Vagina (tissue), 2 donors: ENCODE measurements at regions not wholly inside any gene's neighbourhood (a gene's known extent, or its start where the extent isn't known, plus 50 kb on each side); places are given as distances from the start of the nearest gene placed in this dataset.

ENCODE experiments used
- POLR2A ChIP-seq, 2 donors: fragments of 450-650 bp; IDR thresholded peaks; one replicate each; pipeline ENCODE4 v1.6.1; 2017; ENCODE audit warnings: antibody characterized with exemption in 2 of 2, mild to moderate bottlenecking in 2 of 2, moderate library complexity in 2 of 2
- POLR2AphosphoS5 ChIP-seq, 2 donors: sonication (generic); formaldehyde crosslinking; IDR thresholded peaks; one replicate each; pipeline ENCODE4 v1.9.0; 2017; ENCODE audit warnings: antibody characterized with exemption in 2 of 2, mild to moderate bottlenecking in 2 of 2, low read depth in 1 of 2; ENCODE audit not compliant: insufficient read depth in 1 of 2
- TF ChIP-seq, protein P1 (sequence below), 3 experiments: fragments of 450-650 bp in 2 of 3; fragments of 200-600 bp in 1 of 3; sonication (generic) in 1 of 3; IDR thresholded peaks; one replicate each; pipeline ENCODE4 v1.5.1; 2017 to 2019; ENCODE audit warnings: antibody characterized with exemption in 3 of 3, mild to moderate bottlenecking in 2 of 3, moderate library complexity in 2 of 3

DNA sequence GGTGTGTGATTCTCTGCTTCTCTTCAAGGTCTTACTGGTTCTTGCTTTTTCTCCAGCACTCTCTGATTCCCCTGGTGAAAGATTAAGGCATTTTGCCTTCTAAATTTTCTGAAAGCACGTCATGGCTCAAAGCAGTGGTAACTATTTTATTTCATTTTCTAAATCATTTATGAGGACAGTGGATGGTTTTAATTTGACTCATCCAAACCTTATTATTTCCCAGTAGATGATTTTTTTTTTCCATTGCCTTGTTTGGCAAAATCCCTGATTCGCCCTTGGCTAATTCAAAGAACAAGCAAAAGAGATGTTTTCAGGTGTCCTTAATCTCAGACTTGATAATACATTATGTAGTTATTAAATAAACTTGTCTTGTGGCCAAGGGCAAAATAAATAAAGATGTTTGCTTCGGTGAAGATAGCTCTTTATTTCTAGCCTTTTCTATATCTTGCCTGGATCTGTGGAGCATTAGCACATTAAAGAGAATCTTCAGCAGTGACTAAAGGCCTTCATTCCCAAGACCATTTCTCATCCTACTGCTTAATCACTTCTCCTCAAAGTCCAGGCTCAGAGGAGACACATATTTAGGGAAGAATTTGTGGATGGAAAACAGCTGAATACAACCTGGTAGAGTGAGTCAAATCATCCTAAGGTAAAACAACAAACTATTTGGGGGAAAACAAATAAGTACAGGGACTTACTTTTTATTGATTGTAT lies 359.8 kb downstream of the DUSP10 start:
- TF ChIP-seq, protein P1, sequence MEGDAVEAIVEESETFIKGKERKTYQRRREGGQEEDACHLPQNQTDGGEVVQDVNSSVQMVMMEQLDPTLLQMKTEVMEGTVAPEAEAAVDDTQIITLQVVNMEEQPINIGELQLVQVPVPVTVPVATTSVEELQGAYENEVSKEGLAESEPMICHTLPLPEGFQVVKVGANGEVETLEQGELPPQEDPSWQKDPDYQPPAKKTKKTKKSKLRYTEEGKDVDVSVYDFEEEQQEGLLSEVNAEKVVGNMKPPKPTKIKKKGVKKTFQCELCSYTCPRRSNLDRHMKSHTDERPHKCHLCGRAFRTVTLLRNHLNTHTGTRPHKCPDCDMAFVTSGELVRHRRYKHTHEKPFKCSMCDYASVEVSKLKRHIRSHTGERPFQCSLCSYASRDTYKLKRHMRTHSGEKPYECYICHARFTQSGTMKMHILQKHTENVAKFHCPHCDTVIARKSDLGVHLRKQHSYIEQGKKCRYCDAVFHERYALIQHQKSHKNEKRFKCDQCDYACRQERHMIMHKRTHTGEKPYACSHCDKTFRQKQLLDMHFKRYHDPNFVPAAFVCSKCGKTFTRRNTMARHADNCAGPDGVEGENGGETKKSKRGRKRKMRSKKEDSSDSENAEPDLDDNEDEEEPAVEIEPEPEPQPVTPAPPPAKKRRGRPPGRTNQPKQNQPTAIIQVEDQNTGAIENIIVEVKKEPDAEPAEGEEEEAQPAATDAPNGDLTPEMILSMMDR (IDR thresholded peaks at IDR 0.05), result no peak
- TF ChIP-seq POLR2A (IDR thresholded peaks at IDR 0.05) (no peak), POLR2AphosphoS5 (IDR thresholded peaks at IDR 0.05; ENCODE audit: insufficient read depth in 1 of 2, low read depth in 1 of 2) (no peak)
